HepG2 (cell line): ENCODE measurements at regions not wholly inside any gene's neighbourhood (a gene's known extent, or its start where the extent isn't known, plus 50 kb on each side); places are given as distances from the start of the nearest gene placed in this dataset.

Experiments
- CTCF ChIP-seq: sonication (generic); formaldehyde crosslinking; IDR thresholded peaks from 2 replicates; pipeline ENCODE4 v1.5.0; 2020; ENCODE audit warnings: mild to moderate bottlenecking, missing genetic modification reagents, moderate library complexity
- NCOR1 ChIP-seq: fragments of 200-600 bp; sonication (generic); IDR thresholded peaks from 2 replicates; pipeline ENCODE4 v1.7.0; 2017; ENCODE audit warnings: antibody characterized with exemption, low read length, borderline replicate concordance
- POLR2AphosphoS5 ChIP-seq: IDR thresholded peaks from 2 replicates; pipeline ENCODE4 v1.6.1; 2012; ENCODE audit warnings: low read depth, low read length
- ZNF687 ChIP-seq: sonication (generic); formaldehyde crosslinking; IDR thresholded peaks from 2 replicates; pipeline ENCODE4 v1.5.1; 2020; ENCODE audit warnings: mild to moderate bottlenecking, missing genetic modification reagents, moderate library complexity
- ZNF773 ChIP-seq: sonication (generic); formaldehyde crosslinking; IDR thresholded peaks from 2 replicates; pipeline ENCODE4 v1.4.0; 2020; ENCODE audit warnings: missing genetic modification reagents, borderline replicate concordance
- ZNF891 ChIP-seq: sonication (generic); formaldehyde crosslinking; IDR thresholded peaks from 2 replicates; pipeline ENCODE4 v1.5.0; 2020; ENCODE audit warnings: mild to moderate bottlenecking, missing genetic modification reagents

- TF ChIP-seq ZNF891 (CRISPR knock-in tag) (no peak), NCOR1 (no peak), ZNF687 (CRISPR knock-in tag) (no peak), CTCF (CRISPR knock-in tag) (no peak), POLR2AphosphoS5 (no peak), ZNF773 (CRISPR knock-in tag) (no peak)
These were observed 229.1 kb upstream of the ZBED5 start for GRCh38 chr11:11086979-11087378.
